ENCODE measurements at regions not wholly inside any gene's neighbourhood (a gene's known extent, or its start where the extent isn't known, plus 50 kb on each side); places are given as distances from the start of the nearest gene placed in this dataset.

DNA sequence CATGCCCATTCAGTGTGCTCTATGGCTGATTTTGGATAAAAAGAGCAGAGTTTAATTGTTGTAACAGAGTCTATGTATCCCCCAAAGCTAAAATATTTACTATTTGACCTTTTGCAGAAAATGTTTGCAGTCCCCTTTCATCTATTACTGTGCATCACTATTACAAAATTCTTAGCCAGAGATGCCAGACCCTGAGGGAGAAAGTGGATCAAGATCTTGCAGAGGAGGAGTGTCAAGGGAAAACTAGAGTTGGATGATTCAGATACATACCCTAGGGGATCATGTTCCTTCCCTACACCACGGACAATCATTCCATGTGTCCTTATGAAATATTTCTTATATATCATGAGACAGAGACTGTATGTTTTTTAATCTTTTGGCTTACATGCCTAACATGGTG is 68.6 kb upstream of the TPRG1 start:
- no peak for ATAC-seq
- in situ Hi-C loops (cut with HindIII; ENCODE audit: extremely low pct_ligation_motif_present, low pct_unique_long_range_greater_than_20kb), result no loop called here

More for the DNA sequence above, 68.6 kb upstream of the TPRG1 start:
- DNase-seq (ENCODE audit: low spot score) (no peak), FAIRE-seq (no peak)
- ChIA-PET POLR2A (no interaction called here), CTCF (ENCODE audit: low intra/inter-chr PET ratio, low total read pairs) (no interaction called here)
- no peak overlapping the region for H2AFZ ChIP-seq (ENCODE audit: low read length)
- no TSS peak for BruUV-seq (replicated peaks)
- no peak overlapping the region for H3K4me2 ChIP-seq (ENCODE audit: low read depth, low read length)
- H3K4me3 ChIP-seq (replicated peaks in 1 of 3; ENCODE audit: insufficient read depth in 1 of 3, low read depth in 2 of 3, low read length in 3 of 3), result no peak overlapping the region
- peaks cover 0 to 12% of the 10 kb centered on the region in 2 experiments; a peak in 3 of 5 replicates for H3K27me3 ChIP-seq (ENCODE audit: control insufficient read depth in 1 of 2, insufficient read depth in 2 of 2, low read length in 2 of 2)
- H3K4me1 ChIP-seq (ENCODE audit: insufficient read depth, low read length), result no peaks in the 10 kb centered on the region
- intact Hi-C loops (cut with micrococcal nuclease; ENCODE audit: unreplicated experiment), result no loop called here
- no peaks in the 10 kb centered on the region for H3K36me3 ChIP-seq (replicated peaks in 1 of 2; ENCODE audit: control insufficient read depth in 1 of 2, insufficient read depth in 2 of 2, low read length in 2 of 2)
- no peaks in the 10 kb centered on the region for H3K9me3 ChIP-seq (ENCODE audit: low read length)
- H3K79me2 ChIP-seq (ENCODE audit: insufficient read depth, low read length), result no peaks in the 10 kb centered on the region
- no peaks in the 10 kb centered on the region for H4K20me1 ChIP-seq (ENCODE audit: insufficient read depth, low read length)
- H3K27ac ChIP-seq (ENCODE audit: extremely low read length, insufficient read depth, low read length), result no peak overlapping the region
- WGBS (ENCODE audit: low lambda C conversion rate), result 4% methylated on average over 1 of the region's 1 CpG
- TF ChIP-seq, protein P1, sequence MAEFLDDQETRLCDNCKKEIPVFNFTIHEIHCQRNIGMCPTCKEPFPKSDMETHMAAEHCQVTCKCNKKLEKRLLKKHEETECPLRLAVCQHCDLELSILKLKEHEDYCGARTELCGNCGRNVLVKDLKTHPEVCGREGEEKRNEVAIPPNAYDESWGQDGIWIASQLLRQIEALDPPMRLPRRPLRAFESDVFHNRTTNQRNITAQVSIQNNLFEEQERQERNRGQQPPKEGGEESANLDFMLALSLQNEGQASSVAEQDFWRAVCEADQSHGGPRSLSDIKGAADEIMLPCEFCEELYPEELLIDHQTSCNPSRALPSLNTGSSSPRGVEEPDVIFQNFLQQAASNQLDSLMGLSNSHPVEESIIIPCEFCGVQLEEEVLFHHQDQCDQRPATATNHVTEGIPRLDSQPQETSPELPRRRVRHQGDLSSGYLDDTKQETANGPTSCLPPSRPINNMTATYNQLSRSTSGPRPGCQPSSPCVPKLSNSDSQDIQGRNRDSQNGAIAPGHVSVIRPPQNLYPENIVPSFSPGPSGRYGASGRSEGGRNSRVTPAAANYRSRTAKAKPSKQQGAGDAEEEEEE (CRISPR knock-in tag; IDR thresholded peaks at IDR 0.05; ENCODE audit: borderline replicate concordance), result no peak
- TF ChIP-seq ZNF326 (CRISPR knock-in tag; IDR thresholded peaks at IDR 0.05; ENCODE audit: borderline replicate concordance) (no peak), ZNF101 (CRISPR knock-in tag; IDR thresholded peaks at IDR 0.05; ENCODE audit: borderline replicate concordance, low read depth) (no peak), ELF3 (CRISPR knock-in tag; IDR thresholded peaks at IDR 0.05) (no peak), ZNF121 (CRISPR knock-in tag; IDR thresholded peaks at IDR 0.05) (no peak), EHMT2 (IDR thresholded peaks at IDR 0.05; ENCODE audit: borderline replicate concordance, low read depth, low read length) (no peak), ZMYM3 (CRISPR knock-in tag; IDR thresholded peaks at IDR 0.05) (no peak), ZNF644 (CRISPR knock-in tag; IDR thresholded peaks at IDR 0.05; ENCODE audit: low read depth) (no peak), ZNF788 (CRISPR knock-in tag; IDR thresholded peaks at IDR 0.05; ENCODE audit: borderline replicate concordance) (no peak), ZNF605 (CRISPR knock-in tag; IDR thresholded peaks at IDR 0.05) (no peak), ZFP36L2 (CRISPR knock-in tag; IDR thresholded peaks at IDR 0.05) (no peak), ZNF766 (CRISPR knock-in tag; IDR thresholded peaks at IDR 0.05; ENCODE audit: borderline replicate concordance) (no peak), ETV6 (CRISPR knock-in tag; conservative IDR thresholded peaks at IDR 0.05) (no peak), KLF12 (CRISPR knock-in tag; IDR thresholded peaks at IDR 0.05; ENCODE audit: borderline replicate concordance) (no peak)
- TF ChIP-seq, protein P2, sequence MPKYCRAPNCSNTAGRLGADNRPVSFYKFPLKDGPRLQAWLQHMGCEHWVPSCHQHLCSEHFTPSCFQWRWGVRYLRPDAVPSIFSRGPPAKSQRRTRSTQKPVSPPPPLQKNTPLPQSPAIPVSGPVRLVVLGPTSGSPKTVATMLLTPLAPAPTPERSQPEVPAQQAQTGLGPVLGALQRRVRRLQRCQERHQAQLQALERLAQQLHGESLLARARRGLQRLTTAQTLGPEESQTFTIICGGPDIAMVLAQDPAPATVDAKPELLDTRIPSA (CRISPR knock-in tag; IDR thresholded peaks at IDR 0.05; ENCODE audit: borderline replicate concordance), result no peak
- TF ChIP-seq, protein P3, sequence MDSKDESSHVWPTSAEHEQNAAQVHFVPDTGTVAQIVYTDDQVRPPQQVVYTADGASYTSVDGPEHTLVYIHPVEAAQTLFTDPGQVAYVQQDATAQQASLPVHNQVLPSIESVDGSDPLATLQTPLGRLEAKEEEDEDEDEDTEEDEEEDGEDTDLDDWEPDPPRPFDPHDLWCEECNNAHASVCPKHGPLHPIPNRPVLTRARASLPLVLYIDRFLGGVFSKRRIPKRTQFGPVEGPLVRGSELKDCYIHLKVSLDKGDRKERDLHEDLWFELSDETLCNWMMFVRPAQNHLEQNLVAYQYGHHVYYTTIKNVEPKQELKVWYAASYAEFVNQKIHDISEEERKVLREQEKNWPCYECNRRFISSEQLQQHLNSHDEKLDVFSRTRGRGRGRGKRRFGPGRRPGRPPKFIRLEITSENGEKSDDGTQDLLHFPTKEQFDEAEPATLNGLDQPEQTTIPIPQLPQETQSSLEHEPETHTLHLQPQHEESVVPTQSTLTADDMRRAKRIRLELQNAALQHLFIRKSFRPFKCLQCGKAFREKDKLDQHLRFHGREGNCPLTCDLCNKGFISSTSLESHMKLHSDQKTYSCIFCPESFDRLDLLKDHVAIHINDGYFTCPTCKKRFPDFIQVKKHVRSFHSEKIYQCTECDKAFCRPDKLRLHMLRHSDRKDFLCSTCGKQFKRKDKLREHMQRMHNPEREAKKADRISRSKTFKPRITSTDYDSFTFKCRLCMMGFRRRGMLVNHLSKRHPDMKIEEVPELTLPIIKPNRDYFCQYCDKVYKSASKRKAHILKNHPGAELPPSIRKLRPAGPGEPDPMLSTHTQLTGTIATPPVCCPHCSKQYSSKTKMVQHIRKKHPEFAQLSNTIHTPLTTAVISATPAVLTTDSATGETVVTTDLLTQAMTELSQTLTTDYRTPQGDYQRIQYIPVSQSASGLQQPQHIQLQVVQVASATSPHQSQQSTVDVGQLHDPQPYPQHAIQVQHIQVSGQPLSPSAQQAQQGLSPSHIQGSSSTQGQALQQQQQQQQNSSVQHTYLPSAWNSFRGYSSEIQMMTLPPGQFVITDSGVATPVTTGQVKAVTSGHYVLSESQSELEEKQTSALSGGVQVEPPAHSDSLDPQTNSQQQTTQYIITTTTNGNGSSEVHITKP (CRISPR knock-in tag; IDR thresholded peaks at IDR 0.05; ENCODE audit: low read depth), result no peak
- TF ChIP-seq, protein P4, sequence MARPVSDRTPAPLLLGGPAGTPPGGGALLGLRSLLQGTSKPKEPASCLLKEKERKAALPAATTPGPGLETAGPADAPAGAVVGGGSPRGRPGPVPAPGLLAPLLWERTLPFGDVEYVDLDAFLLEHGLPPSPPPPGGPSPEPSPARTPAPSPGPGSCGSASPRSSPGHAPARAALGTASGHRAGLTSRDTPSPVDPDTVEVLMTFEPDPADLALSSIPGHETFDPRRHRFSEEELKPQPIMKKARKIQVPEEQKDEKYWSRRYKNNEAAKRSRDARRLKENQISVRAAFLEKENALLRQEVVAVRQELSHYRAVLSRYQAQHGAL (CRISPR knock-in tag; IDR thresholded peaks at IDR 0.05; ENCODE audit: not compliant biosample characterization), result no peak
- no peak overlapping the region for H3K9ac ChIP-seq (ENCODE audit: insufficient read depth, low read depth, low read length)
